Prostate gland (tissue), 2 donors: ENCODE measurements at regions not wholly inside any gene's neighbourhood (a gene's known extent, or its start where the extent isn't known, plus 50 kb on each side); places are given as distances from the start of the nearest gene placed in this dataset.

ENCODE experiments used
- POLR2A ChIP-seq: fragments of 450-650 bp; IDR thresholded peaks from one replicate; pipeline ENCODE4 v1.6.1; 2016; ENCODE audit warnings: antibody characterized with exemption, mild to moderate bottlenecking
- POLR2AphosphoS5 ChIP-seq: sonication (generic); formaldehyde crosslinking; IDR thresholded peaks from one replicate; pipeline ENCODE4 v1.6.1; 2017; ENCODE audit warnings: antibody characterized with exemption
- TF ChIP-seq, protein P1 (sequence below), 4 experiments: fragments of 200-600 bp in 2 of 4; fragments of 450-650 bp in 2 of 4; sonication (generic) in 2 of 4; IDR thresholded peaks; 1 replicate in 3 of 4; 2 replicates in 1 of 4; pipeline ENCODE4 v1.5.1; 2016 to 2019; ENCODE audit warnings: antibody characterized with exemption in 4 of 4, mild to moderate bottlenecking in 2 of 4, moderate library complexity in 2 of 4

DNA sequence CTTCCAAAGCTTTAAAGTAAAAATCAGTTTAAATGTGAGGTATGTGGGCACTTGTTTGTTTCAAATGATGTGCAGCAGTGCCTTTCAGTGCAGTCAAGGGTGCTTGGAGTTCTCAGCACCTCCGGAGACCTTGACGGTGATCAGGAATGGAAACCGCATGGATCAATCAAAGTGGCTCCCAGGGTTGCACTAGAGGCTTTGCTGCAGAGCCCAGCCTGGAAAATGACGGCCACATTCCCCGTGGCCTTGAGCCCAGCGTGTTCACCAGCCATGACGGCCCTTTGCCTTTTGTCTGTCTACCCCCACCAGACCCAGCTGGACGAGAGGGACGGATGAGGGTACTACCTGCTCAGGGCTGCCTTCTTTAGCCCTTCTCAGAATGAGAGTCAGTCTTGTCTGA lies 320.0 kb downstream of the TEX29 start:
- TF ChIP-seq POLR2AphosphoS5 (no peak), POLR2A (no peak)
- TF ChIP-seq, protein P1, sequence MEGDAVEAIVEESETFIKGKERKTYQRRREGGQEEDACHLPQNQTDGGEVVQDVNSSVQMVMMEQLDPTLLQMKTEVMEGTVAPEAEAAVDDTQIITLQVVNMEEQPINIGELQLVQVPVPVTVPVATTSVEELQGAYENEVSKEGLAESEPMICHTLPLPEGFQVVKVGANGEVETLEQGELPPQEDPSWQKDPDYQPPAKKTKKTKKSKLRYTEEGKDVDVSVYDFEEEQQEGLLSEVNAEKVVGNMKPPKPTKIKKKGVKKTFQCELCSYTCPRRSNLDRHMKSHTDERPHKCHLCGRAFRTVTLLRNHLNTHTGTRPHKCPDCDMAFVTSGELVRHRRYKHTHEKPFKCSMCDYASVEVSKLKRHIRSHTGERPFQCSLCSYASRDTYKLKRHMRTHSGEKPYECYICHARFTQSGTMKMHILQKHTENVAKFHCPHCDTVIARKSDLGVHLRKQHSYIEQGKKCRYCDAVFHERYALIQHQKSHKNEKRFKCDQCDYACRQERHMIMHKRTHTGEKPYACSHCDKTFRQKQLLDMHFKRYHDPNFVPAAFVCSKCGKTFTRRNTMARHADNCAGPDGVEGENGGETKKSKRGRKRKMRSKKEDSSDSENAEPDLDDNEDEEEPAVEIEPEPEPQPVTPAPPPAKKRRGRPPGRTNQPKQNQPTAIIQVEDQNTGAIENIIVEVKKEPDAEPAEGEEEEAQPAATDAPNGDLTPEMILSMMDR (IDR thresholded peaks at IDR 0.05), result no peak
